GM18858 (cell line): ENCODE measurements at regions not wholly inside any gene's neighbourhood (a gene's known extent, or its start where the extent isn't known, plus 50 kb on each side); places are given as distances from the start of the nearest gene placed in this dataset.

Experiments
- ATAC-seq: cut with Tn5 transposase; IDR thresholded peaks from one replicate; pipeline ENCODE4 v1.9.1; 2021; ENCODE audit not compliant: unreplicated experiment

DNA sequence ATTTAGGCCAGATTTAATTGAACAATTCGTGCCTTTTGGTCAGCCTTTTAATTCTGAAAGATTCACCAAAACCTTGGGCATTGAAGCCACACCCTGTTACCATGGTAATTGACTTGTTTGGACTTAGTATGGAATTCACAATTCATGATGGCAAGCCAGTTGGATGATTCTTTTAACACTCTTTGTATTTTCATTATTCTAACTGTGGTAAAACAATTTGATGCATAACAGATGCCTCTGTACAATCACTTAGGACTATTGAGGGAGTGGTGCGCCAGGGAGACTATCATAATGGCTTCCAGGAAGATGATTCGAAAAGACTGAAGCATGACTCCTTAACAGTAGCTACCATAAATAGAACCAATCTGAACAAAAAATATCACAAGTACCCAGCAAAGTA, 381.1 kb upstream of the ADAMTS16 start:
- no peak for ATAC-seq

DNA sequence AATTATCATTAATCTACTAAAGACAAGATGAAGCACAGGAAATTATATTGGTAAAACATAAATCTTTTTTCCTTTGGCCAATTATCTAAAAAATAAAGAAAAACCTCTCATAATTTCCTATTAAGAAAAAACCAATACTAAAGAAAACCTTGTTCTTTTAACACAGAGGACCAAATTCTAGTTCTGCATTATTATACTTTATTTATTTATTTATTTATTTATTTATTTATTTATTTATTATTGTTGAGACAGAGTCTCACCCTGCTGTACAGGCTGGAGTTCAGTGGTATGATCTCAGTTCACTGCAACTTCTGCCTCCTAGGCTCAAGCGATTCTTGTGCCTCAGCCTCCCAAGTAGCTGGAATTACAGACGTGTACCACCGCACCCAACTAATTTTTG, 377.8 kb upstream of the ADAMTS16 start:
- no peak for ATAC-seq

DNA sequence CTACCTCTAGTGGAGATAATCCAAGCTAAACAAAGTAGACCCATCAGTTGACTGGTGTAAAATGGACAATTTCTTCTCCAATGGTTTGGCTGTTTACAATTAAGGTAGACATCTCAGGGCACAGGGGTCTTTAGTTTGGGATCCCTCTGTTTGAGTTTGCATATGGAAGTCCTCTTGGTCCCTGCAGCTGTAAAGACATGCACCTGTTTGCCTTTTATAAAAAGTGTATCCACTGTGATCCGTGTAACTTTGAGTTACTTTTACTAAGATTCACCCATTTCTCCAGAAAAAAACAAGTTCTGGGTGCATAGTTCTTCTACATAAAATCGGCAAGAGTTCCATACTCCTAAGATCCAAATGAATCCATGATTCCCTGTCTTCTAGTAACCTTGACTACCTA, 374.7 kb upstream of the ADAMTS16 start:
- no peak for ATAC-seq

DNA sequence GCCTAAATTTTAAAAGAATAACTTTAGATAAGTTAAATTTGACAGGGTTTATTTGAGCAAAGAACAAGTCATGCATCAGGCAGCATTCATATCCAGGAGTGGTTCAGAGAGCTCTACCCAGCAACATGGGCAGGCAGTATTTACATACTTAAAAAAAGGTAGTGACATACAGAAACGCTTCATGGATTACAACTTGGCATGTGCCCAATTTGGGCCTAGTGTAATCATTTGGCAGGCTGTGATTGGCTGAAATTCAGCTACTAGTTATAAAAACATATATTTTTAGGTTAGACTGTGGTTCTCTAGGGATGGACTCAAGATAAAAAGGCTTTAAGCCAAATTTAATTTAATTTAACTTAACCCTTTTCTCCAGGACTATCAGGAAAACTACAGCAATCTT, 374.0 kb upstream of the ADAMTS16 start:
- no peak for ATAC-seq

DNA sequence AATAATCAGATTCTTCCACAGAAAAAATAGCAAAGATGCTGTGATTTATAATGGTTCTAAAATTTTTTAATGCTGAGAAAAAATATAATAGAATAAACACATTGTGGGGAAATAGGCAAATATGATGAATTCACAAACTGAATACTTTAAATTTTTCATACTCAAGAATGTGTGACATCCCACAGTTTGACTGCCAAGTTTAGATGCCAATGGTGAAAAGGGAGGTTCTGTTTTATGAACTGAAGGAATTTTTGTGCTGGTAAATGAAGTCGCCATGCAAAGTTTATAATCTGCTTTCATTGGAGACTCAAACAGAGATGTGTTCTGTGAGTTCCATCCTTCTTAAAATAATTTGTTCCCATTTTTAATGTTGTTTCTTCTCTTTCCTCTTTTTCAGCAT, 367.5 kb upstream of the ADAMTS16 start:
- no peak for ATAC-seq

DNA sequence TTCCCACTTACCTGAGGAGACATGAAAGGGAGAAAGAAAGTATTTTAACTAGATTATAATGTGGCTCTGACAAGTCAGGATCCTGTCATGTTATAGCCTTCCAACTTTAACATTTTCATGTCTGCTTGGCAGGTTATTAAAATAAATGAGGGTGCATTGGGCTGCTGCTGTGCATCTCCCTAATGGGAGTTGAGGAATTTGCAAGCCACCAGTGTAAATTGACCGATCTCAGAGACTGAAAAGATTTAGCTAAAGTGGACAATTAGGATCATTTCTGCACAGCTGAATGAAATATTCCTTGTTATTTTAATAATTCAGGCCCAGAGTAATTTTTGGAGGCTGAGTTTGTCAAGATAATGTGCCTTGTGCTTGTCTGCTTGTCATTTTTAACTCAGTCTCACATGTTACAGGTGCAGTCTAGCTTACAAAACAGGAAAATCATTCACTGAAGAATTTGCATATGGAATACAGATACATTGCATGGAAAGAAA, 366.3 kb upstream of the ADAMTS16 start:
- ATAC-seq: no peak

DNA sequence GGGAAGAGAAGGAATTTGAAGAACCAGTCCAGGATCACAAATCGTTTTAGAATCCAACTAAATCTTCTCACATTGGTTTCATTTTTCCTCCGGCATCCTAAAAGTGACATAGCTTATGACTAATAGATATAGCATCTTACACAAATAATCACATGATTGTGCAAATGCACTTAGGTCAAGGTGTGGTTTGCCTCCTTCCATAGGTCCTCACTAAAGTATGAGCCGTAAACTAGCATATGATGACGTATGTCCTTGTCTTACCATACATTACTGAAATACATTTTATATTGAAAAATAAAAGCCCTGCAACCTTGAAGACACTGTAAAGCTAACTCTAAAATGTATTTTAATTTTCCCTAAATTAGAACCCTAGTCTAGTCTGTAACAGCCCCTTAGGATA, 362.7 kb upstream of the ADAMTS16 start:
- no peak for ATAC-seq

DNA sequence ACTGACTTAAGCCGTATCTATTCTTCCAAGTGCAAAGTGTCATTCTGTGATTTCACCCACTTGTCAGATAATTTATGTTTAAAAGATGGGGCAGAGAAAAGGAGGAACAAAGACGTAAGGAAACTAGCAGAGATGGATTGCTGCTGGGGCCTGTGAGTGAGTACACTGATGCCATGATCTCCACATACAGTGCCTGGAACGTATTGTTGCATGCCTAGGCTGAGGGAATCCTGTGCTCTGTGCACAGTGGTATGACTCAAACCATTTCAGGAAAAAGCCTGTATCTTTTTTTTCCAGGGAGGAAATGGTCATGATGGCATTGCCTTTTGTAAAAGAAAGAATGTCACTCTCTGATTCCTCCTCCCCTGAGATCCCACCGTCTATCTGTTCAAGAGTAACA, 359.5 kb upstream of the ADAMTS16 start:
- no peak for ATAC-seq

DNA sequence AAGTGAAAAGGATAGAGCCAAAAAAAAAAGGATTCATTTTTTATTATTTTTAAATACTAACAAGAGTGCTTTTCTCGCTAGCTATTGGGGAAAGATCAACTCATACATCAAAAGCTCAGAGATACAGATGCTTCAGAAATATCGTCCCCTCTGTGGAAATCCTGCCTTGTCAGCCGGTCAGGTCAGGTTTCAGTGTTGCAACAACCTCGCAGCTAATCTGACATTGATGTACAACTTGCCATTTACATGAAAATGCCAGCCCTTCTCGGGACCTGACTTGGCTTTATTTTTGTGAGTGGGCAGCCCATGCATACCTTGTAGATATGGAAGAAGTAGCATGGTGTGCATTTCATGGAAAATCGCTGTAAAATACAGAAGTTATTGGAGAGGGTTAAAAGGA, 358.8 kb upstream of the ADAMTS16 start:
- ATAC-seq: no peak

DNA sequence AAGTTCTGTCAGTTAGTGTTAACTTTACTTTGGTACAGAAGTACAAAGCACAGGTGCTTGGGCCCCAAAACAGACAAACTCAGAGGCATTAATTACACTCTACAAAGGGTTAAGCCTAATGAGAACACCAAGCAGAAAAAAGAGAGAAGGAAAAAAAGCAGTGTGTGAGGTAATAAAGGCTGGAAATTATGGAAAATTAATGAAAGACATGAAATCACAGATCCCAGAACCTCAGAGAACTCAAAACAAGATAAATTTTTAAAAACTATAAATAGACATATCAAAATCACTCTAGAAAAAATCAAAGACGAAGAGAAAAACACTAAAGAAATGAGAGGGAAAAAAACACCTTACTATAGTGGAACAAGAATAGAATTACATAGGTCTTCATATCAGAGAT, 354.2 kb upstream of the ADAMTS16 start:
- ATAC-seq: no peak

DNA sequence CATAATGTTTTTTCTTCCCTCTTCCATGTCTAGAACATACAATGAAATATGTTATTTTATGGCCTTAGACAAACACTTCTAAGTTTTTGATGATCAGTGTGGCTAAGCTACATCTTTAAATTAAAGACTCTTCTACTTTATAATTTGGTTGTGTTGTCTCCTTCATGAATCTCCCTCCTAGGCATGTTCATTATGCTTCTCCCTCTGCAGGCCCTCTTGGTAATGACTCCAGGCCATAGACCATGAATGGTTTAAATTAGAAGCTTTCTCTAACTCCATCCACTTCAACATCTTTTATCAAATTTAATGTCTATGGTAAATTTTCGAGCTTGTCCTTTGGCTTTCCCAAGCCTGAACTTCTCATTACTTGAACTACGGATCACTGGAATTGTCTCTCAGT, 342.7 kb upstream of the ADAMTS16 start:
- ATAC-seq: no peak

DNA sequence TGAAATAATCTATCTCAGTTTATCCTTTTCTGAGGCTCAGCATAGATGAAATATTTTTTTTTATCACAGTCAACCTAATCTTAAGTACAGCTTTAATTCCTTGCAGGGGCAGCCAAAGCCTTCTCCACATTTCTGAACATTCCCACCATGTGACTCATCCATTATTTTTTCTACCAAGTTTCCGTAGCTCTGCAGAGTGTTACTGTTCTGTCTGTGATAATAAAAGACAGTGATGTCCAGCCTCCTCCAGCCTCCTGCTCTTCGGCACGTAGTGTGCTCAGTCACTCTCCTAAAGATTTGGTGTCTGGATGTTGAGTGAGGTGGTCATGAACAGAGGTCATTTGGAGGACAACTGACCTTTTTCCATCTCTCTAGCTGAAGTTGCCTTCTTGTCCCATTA, 338.1 kb upstream of the ADAMTS16 start:
- no peak for ATAC-seq

DNA sequence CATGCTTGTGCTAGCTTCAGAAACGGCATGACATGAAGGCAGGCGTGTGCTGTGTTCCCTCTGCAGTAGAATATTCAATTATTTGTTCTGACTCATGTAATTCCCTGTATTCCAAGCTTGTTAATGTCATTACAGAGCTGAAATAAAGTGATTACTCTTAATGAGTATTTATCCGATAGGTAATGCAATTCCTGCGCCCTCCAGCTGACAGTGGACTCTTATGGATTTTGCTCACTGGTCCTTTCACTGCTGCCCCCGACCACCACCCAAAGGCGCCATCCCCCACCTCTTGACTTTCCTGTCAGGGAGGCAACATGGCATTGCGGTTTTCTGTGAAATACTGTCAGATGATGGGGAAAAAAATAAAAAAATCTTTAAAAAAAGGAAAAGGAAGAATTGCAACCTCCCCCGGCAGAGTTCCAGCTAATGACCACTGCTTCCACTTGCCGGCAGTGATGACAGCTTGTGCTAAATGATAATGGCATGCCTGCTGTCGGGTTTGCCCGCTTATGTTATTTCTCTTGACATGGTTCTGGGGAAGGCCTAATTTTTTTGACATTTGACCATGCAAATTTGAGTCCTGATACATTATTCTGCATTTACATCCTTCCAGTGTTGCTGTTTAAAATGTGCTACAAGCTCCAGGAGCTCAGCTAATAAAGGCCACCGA, 335.3 kb upstream of the ADAMTS16 start:
- no peak for ATAC-seq

DNA sequence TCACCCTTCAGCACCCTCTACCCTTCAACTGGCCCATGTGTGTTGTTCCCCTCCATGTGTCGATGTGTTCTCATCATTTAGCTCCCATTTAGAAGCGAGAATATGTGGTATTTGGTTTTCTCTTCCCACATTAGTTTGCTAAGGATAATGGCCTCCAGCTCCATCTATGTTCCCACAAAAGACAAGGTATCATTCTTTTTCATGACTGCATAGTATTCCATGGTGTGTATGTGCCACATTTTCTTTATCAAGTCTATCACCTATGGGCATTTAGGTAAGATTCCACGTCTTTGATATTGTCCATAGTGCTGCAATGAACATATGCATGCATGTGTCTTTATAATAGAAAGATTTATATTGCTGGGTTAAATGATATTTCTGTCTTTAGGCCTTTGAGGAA, 325.1 kb upstream of the ADAMTS16 start:
- no peak for ATAC-seq

DNA sequence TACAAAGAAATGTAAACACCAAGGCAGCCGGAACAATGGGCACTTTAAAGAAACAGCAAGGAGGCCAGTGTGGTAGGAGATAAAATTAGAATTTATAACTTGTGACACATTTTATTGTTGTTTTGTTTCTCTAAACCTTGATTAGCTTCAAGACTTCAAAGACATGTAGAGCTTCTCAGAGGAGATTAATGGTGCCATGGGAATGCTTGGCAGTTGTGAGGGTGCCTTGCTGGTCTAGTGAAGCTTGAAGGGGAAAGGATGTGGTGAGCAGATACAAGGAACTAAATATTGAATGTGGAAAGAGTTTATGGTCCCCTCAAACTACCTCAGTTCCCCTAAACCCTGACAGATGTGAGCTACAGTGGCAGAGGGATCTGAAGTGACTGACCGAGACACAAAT, 322.4 kb upstream of the ADAMTS16 start:
- ATAC-seq: no peak

DNA sequence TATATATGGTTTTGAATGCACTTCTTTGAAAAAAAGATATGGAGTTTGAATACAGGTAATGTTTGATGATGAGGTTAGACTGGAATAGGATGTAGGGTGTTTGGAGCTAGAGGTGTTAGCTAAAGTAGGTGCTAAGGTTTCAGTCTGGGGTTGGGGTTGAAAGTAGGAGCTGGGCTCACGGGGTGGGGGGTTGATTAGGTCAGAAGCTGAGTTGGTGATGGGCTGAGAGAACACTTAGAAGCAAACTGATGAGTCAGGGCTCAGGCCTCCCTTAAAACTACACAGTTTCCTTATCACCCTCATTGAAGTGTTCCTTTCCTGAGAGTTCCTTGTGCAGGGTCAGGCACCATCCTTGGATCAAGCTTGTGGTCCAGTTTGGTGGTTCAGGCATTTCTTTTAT, 308.8 kb upstream of the ADAMTS16 start:
- no peak for ATAC-seq

DNA sequence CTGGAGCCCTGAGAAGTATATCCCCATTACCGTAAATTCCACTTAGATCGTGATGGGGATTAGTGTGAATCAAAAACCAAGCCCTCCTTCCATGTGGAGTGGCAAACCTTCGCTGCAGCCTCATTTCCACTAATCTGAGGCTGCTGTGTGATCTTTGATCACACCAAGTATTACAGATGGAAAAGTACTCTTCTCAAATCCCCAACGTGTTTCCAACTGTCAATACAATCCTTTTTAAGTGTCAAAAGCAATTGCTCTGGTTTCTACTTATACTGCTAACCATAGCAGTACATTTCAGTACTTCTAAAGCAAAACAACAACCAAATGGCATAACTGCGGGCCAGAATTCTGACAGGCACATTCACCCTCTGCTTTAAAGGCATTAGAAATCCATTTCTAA, 307.7 kb upstream of the ADAMTS16 start:
- ATAC-seq: no peak

DNA sequence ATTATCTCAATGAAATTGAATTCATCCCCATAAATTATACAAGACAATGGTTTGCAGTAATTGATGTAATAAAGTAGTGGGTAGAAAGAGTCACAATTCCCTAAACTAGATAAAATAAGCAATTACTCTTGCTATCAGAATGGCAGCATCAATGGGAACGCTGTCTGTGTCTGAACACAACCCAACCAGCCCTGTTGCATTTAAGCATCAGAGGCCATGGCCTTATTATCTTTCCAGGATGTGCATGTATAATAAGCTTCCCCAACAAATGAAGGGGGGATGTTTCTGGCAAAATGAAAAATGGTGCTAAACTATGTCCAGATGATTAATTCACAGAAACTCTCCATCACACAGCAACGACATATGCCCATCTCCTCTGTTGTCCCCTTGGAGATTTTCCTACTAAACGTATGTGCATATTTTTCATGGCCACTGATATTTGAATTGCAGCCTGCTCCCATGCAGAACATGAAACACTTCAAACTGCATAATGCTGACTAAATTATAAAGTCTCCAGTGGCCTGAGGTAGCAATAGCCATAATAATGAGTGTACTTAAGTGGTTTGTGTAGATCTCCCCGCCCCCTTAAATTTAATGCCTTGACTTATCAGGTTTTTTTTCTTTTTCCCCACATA, 306.9 kb upstream of the ADAMTS16 start:
- ATAC-seq: no peak

DNA sequence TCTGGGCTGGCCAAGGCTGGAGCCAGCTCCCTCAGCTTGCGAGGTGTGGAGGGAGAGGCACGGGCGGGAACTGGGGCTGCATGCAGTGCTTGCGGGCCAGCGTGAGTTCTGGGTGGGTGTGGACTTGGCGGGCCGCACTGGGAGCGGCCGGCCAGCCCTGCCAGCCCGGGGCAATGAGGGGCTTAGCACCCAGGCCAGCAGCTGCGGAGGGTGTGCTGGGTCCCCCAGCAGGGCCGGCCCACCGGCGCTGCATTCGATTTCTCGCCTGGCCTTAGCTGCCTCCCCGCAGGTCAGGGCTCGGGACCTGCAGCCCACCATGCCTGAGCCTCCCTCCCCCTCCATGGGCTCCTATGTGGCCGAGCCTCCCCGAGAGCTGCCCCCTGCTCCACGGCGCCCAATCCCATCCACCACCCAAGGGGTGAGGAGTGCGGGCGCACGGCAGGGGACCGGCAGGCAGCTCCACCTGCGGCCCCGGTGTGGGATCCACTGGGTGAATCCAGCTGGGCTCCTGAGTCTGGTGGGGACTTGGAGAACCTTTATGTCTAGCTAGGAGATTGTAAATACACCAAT, 302.6 kb upstream of the ADAMTS16 start:
- ATAC-seq: no peak

DNA sequence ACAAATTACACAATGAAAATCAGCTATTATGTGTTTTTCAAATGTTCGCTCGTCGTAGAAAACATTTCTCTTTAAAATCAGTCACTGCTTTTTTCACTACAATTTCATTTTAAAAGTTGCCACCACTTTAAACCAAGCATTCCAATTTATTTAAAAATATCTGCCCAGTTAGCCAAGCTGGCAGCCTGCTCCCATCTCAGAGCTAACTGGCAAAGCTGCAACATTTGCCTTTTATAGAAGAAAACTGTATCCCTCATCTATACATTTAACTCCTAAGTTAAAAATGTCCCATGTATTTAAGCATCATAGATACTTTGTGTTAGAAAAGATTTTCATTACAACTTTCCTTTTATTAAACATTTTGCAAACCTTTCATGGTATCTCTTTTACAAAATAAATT, 294.9 kb upstream of the ADAMTS16 start:
- no peak for ATAC-seq

DNA sequence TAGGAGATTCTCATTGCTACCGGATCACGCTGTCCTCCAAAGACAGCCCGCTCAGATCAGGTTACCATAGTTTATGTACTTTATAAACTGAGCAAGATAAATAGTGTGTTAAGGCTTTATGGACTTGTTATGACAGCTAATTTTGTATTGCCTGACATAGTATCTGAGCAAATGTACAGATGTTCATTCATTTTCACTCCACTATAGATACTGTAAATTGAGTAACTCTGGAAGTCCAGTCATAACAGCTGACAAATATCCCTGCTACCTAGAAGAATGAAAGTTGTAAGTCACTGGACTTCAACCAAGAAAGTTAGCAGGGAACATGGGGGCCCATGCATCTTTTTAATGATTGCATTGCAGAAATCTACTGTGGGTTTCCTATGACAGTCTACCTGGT, 292.4 kb upstream of the ADAMTS16 start:
- ATAC-seq: no peak

DNA sequence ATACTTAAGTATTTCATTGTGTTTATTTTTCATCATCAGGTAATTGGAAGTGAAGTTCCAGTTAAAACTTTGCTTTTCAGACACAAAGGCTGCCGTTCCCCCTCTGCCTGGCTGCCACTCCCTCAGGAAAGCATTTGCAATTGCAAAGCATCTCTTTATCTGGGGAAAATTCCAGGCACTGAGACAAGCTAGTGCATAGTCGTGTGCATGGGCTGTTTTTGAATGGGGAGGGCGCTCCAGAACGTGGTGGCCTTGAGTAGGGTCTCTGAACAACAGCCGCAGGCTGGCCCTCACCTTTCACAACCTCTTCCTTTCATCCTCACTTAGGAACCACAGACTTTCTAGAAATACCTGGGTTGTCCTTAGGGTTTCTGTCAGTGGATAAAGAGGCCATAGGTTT, 285.1 kb upstream of the ADAMTS16 start:
- no peak for ATAC-seq

DNA sequence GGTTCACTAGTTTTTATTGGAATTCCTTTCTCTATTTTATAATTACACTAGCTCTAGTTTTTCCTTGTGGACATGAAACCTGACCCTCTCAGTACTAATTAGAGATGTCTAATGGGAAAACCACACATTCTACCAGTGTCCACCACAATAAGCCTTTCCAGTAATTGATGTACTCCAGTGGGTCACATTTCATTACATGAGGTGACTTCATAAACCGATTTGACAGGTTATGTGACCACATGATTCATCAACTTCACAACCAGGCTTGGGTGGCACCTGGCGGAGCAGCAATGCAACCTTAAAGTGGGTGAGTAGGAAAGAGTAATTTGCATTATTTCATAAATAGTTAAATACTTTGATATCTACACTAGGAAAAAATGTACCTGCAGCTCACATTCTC, 284.2 kb upstream of the ADAMTS16 start:
- ATAC-seq: no peak
